H9 (cell line): ENCODE measurements at regions not wholly inside any gene's neighbourhood (a gene's known extent, or its start where the extent isn't known, plus 50 kb on each side); places are given as distances from the start of the nearest gene placed in this dataset.

Source experiments
- DNase-seq: peaks from one replicate; pipeline ENCODE4 v3.0.0-alpha.2; 2017
- H2AFZ ChIP-seq: one replicate; pipeline ENCODE4 v1.6.1; 2013; ENCODE audit warnings: mild to moderate bottlenecking, low read length, control low read depth, moderate library complexity
- H2AK5ac ChIP-seq: 2 replicates; pipeline ENCODE4 v1.6.1; 2013; ENCODE audit warnings: low read length, control low read depth, mixed read lengths; ENCODE audit not compliant: insufficient read length
- H2BK120ac ChIP-seq: one replicate; pipeline ENCODE4 v1.6.1; 2013; ENCODE audit warnings: low read depth, mild to moderate bottlenecking, low read length, control low read depth, inconsistent platforms; ENCODE audit not compliant: poor library complexity, severe bottlenecking
- H2BK12ac ChIP-seq: 2 replicates; pipeline ENCODE4 v1.6.1; 2013; ENCODE audit warnings: low read length, control low read depth, mixed read lengths, low read depth; ENCODE audit not compliant: insufficient read length
- H2BK15ac ChIP-seq: 2 replicates; pipeline ENCODE4 v1.6.1; 2013; ENCODE audit warnings: low read depth, low read length, control low read depth
- H2BK20ac ChIP-seq: one replicate; pipeline ENCODE4 v1.6.1; 2013; ENCODE audit warnings: low read depth, mild to moderate bottlenecking, low read length, control low read depth, inconsistent platforms; ENCODE audit not compliant: poor library complexity, severe bottlenecking
- H2BK5ac ChIP-seq: 2 replicates; pipeline ENCODE4 v1.6.1; 2013; ENCODE audit warnings: low read length, control low read depth, mixed read lengths; ENCODE audit not compliant: insufficient read length
- H3K14ac ChIP-seq: 2 replicates; pipeline ENCODE4 v1.6.1; 2013; ENCODE audit warnings: low read length, control low read depth; ENCODE audit not compliant: insufficient read depth
- H3K18ac ChIP-seq: 2 replicates; pipeline ENCODE4 v1.6.1; 2013; ENCODE audit warnings: low read depth, mild to moderate bottlenecking, mixed read lengths, low read length, control low read depth; ENCODE audit not compliant: insufficient read length
- H3K23ac ChIP-seq: 2 replicates; pipeline ENCODE4 v1.6.1; 2013; ENCODE audit warnings: low read length, control low read depth, mixed read lengths, low read depth; ENCODE audit not compliant: insufficient read length
- H3K23me2 ChIP-seq: 2 replicates; pipeline ENCODE4 v1.6.1; 2013; ENCODE audit warnings: low read depth, mild to moderate bottlenecking, mixed read lengths, low read length, control low read depth; ENCODE audit not compliant: insufficient read length, poor library complexity, severe bottlenecking
- H3K27ac ChIP-seq: 2 replicates; pipeline ENCODE4 v1.5.1; 2013; ENCODE audit warnings: low read length, control low read depth, mixed read lengths, low read depth; ENCODE audit not compliant: insufficient read length
- H3K27me3 ChIP-seq: 2 replicates; pipeline ENCODE4 v1.6.1; 2013; ENCODE audit warnings: low read length, control low read depth, inconsistent platforms; ENCODE audit not compliant: insufficient read depth
- H3K4ac ChIP-seq: 2 replicates; pipeline ENCODE4 v1.6.1; 2013; ENCODE audit warnings: low read depth, mild to moderate bottlenecking, control low read depth, inconsistent platforms, low read length, moderate library complexity
- H3K4me1 ChIP-seq: 2 replicates; pipeline ENCODE4 v1.6.1; 2013; ENCODE audit warnings: low read length, control low read depth, inconsistent platforms; ENCODE audit not compliant: insufficient read depth
- H3K4me2 ChIP-seq: 2 replicates; pipeline ENCODE4 v1.6.1; 2013; ENCODE audit warnings: low read length, control low read depth, mixed read lengths; ENCODE audit not compliant: insufficient read length, insufficient read depth
- H3K56ac ChIP-seq: 2 replicates; pipeline ENCODE4 v1.6.1; 2013; ENCODE audit warnings: low read depth, mild to moderate bottlenecking, mixed read lengths, low read length, control low read depth; ENCODE audit not compliant: insufficient read length
- H3K79me1 ChIP-seq: 2 replicates; pipeline ENCODE4 v1.6.1; 2013; ENCODE audit warnings: low read depth, mild to moderate bottlenecking, moderate library complexity, low read length, control low read depth, inconsistent platforms; ENCODE audit not compliant: insufficient read depth, poor library complexity, severe bottlenecking
- H3K79me2 ChIP-seq: 2 replicates; pipeline ENCODE4 v1.6.1; 2013; ENCODE audit warnings: low read length, control low read depth, inconsistent platforms; ENCODE audit not compliant: insufficient read depth
- H3K9ac ChIP-seq: 2 replicates; pipeline ENCODE4 v1.6.1; 2013; ENCODE audit warnings: low read length, control low read depth, mixed read lengths; ENCODE audit not compliant: insufficient read length; ENCODE audit errors: extremely low read depth
- H3K9me3 ChIP-seq: one replicate; pipeline ENCODE4 v1.6.1; 2013; ENCODE audit warnings: low read depth, low read length, inconsistent platforms; ENCODE audit not compliant: control insufficient read depth
- H3T11ph ChIP-seq: one replicate; pipeline ENCODE4 v1.6.1; 2013; ENCODE audit warnings: mild to moderate bottlenecking, low read length, control low read depth, inconsistent platforms
- H4K20me1 ChIP-seq: one replicate; pipeline ENCODE4 v1.6.1; 2013; ENCODE audit not compliant: control insufficient read depth, insufficient read length, insufficient read depth
- H4K5ac ChIP-seq: 2 replicates; pipeline ENCODE4 v1.6.1; 2013; ENCODE audit warnings: low read depth, mild to moderate bottlenecking, mixed read lengths, low read length, control low read depth; ENCODE audit not compliant: insufficient read length
- H4K8ac ChIP-seq: replicated peaks from 2 replicates; pipeline ENCODE4 v1.6.1; 2013; ENCODE audit warnings: low read length, control low read depth, mixed read lengths, low read depth; ENCODE audit not compliant: insufficient read length
- H4K91ac ChIP-seq: 2 replicates; pipeline ENCODE4 v1.6.1; 2013; ENCODE audit warnings: low read depth, mild to moderate bottlenecking, moderate library complexity, mixed read lengths, low read length, control low read depth; ENCODE audit not compliant: insufficient read length
- H3K27ac Mint-ChIP-seq, 3 experiments: 2 replicates in 2 of 3; 3 replicates in 1 of 3; pipeline ENCODE4 v1.8.0; 2020 to 2021; ENCODE audit warnings: mixed read lengths in 3 of 3, mild to moderate bottlenecking in 1 of 3, moderate library complexity in 1 of 3
- H3K27me3 Mint-ChIP-seq: 2 replicates; pipeline ENCODE4 v1.8.0; 2021; ENCODE audit warnings: low read depth, mild to moderate bottlenecking, moderate library complexity, mixed read lengths
- H3K36me3 Mint-ChIP-seq, 3 experiments: 2 replicates in 2 of 3; 3 replicates in 1 of 3; pipeline ENCODE4 v1.8.0; 2020 to 2021; ENCODE audit warnings: low read depth in 3 of 3, mixed read lengths in 3 of 3; ENCODE audit not compliant: insufficient read depth in 1 of 3
- H3K4me1 Mint-ChIP-seq, 2 experiments: 2 replicates each; pipeline ENCODE4 v1.8.0; 2020; ENCODE audit warnings: mixed read lengths in 2 of 2
- H3K4me3 Mint-ChIP-seq, 2 experiments: 2 replicates in 1 of 2; 3 replicates in 1 of 2; pipeline ENCODE4 v1.8.0; 2020 to 2021; ENCODE audit warnings: mild to moderate bottlenecking in 2 of 2, mixed read lengths in 2 of 2, moderate library complexity in 1 of 2
- H3K9me3 Mint-ChIP-seq, 2 experiments: 2 replicates in 1 of 2; 3 replicates in 1 of 2; pipeline ENCODE4 v1.8.0; 2020; ENCODE audit warnings: mild to moderate bottlenecking in 2 of 2, mixed read lengths in 2 of 2, moderate library complexity in 1 of 2
- WGBS: extraction: QIAGEN DNeasy Blood & Tissue Kit; methylation state at CpG from one replicate; pipeline ENCODE4 v1.1.7; 2013; ENCODE audit warnings: missing lambda C conversion rate, low lambda C conversion rate, mixed read lengths; ENCODE audit not compliant: insufficient read length; ENCODE audit errors: extremely low coverage; 5-methylcytosine and 5-hydroxymethylcytosine counted together
- TF ChIP-seq, protein P1 (sequence below): fragments of 200-600 bp; sonication (generic); conservative IDR thresholded peaks from 3 replicates; pipeline ENCODE4 v1.8.0; 2021; ENCODE audit warnings: antibody characterized with exemption, mild to moderate bottlenecking

DNA sequence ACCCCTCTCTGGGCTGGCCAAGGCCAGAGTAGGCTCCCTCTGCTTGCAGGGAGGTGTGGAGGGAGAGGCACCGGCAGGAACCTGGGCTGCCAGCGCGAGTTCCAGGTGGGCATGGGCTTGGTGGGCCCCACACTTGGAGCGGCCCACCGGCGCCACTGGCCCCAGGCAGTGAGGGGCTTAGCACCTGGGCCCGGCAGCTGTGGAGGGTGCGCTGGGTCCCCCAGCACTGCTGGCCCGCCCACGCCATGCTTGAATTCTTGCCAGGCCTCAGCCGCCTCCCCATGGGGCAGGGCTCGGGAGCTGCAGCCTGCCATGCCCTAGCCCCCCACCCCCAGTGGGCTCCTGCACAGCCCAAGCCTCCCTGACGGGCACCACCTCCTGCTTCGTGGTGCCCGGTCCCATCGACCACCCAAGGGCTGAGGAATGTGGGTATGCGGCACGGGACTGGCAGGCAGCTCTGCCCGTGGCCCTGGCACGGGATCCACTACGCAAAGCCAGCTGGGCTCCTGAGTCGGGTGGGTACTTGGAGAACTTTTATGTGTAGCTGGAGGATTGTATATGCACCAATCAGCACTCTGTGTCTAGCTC lies 1648.0 kb downstream of the OLFM4 start:
- Histone ChIP-seq H2BK12ac (no peak overlapping the region), H3K56ac (no peak overlapping the region), H3K23ac (no peak overlapping the region), H3K9me3 (no peaks in the 10 kb centered on the region), H2BK20ac (no peak overlapping the region), H3K27ac (no peak overlapping the region), H3K79me1 (no peaks in the 10 kb centered on the region), H3K4me2 (no peak overlapping the region), H3K27me3 (no peaks in the 10 kb centered on the region), H4K8ac (no peak overlapping the region), H2BK120ac (no peak overlapping the region), H2AK5ac (no peak overlapping the region), H4K91ac (no peak overlapping the region), H3K4ac (no peak overlapping the region), H4K5ac (no peak overlapping the region), H2BK15ac (no peak overlapping the region), H2AFZ (no peak overlapping the region), H4K20me1 (no peaks in the 10 kb centered on the region), H2BK5ac (no peak overlapping the region), H3T11ph (no peak overlapping the region), H3K79me2 (no peaks in the 10 kb centered on the region), H3K23me2 (no peaks in the 10 kb centered on the region), H3K18ac (no peak overlapping the region), H3K4me1 (no peaks in the 10 kb centered on the region), H3K14ac (no peak overlapping the region), H3K9ac (no peak overlapping the region)
- H3K27ac Mint-ChIP-seq: no peak overlapping the region
- no peaks in the 10 kb centered on the region for H3K4me1 Mint-ChIP-seq
- H3K36me3 Mint-ChIP-seq: peaks cover 5 to 25% (median 11%) of the 10 kb centered on the region in 3 experiments; a peak in 6 of 7 replicates
- no CpG with 5 or more reads among the region's 22 CpGs for WGBS
- DNase-seq: no peak
- TF ChIP-seq, protein P1, sequence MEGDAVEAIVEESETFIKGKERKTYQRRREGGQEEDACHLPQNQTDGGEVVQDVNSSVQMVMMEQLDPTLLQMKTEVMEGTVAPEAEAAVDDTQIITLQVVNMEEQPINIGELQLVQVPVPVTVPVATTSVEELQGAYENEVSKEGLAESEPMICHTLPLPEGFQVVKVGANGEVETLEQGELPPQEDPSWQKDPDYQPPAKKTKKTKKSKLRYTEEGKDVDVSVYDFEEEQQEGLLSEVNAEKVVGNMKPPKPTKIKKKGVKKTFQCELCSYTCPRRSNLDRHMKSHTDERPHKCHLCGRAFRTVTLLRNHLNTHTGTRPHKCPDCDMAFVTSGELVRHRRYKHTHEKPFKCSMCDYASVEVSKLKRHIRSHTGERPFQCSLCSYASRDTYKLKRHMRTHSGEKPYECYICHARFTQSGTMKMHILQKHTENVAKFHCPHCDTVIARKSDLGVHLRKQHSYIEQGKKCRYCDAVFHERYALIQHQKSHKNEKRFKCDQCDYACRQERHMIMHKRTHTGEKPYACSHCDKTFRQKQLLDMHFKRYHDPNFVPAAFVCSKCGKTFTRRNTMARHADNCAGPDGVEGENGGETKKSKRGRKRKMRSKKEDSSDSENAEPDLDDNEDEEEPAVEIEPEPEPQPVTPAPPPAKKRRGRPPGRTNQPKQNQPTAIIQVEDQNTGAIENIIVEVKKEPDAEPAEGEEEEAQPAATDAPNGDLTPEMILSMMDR: no peak
- no peaks in the 10 kb centered on the region for H3K27me3 Mint-ChIP-seq
- H3K4me3 Mint-ChIP-seq: no peak overlapping the region
- peaks cover 14 to 24% of the 10 kb centered on the region in 2 experiments for H3K9me3 Mint-ChIP-seq
